ENCODE measurements at regions not wholly inside any gene's neighbourhood (a gene's known extent, or its start where the extent isn't known, plus 50 kb on each side); places are given as distances from the start of the nearest gene placed in this dataset.

GRCh38 chr1:244216836-244217235 is 165.8 kb downstream of the ZBTB18 start:
- TF ChIP-seq CTCF (IDR thresholded peaks at IDR 0.05): no peak
- no peak for TF ChIP-seq EP300 (IDR thresholded peaks at IDR 0.05)
- TF ChIP-seq POLR2A (IDR thresholded peaks at IDR 0.05): no peak
- no peak for TF ChIP-seq POLR2AphosphoS5 (IDR thresholded peaks at IDR 0.05)

Measured in upper lobe of left lung (tissue), 4 donors.